GM12878 (cell line): ENCODE measurements at regions not wholly inside any gene's neighbourhood (a gene's known extent, or its start where the extent isn't known, plus 50 kb on each side); places are given as distances from the start of the nearest gene placed in this dataset.

ENCODE experiments used
- ATAC-seq: fragments of 200-7000 bp; cut with Tn5 transposase; 3 replicates; pipeline ENCODE4 v1.9.1; 2020; ENCODE audit warnings: mild to moderate bottlenecking, moderate library complexity
- BruUV-seq: library from RNA; stranded (reverse); fragments of 400-500 nt; replicated peaks from 2 replicates; lab custom pipeline; 2021; lab: Mats Ljungman, UMichigan
- CTCF ChIA-PET: fragments of 300-600 bp; sonication (Branson Sonifier 250); formaldehyde crosslinking; extraction: SDS; loops from one replicate; lab custom pipeline; 2021; ENCODE audit warnings: inconsistent platforms; lab: Yijun Ruan, JAX
- POLR2A ChIA-PET: fragments of 350-600 bp; formaldehyde crosslinking; extraction: SDS; loops from one replicate; lab custom pipeline; 2021; ENCODE audit warnings: inconsistent platforms; lab: Charles Lee
- RAD21 ChIA-PET: fragments of 300-600 bp; sonication (Branson Sonifier 250); formaldehyde crosslinking; loops from one replicate; lab custom pipeline; 2023; ENCODE audit warnings: antibody characterized with exemption; ENCODE audit not compliant: unreplicated experiment; lab: Charles Lee
- SMC1A ChIA-PET: fragments of 300-600 bp; sonication (Branson Sonifier 250); formaldehyde crosslinking; loops from one replicate; lab custom pipeline; 2023; ENCODE audit not compliant: unreplicated experiment, uncharacterized antibody; lab: Charles Lee
- DNase-seq: peaks from one replicate; pipeline ENCODE4 v3.0.0-alpha.2; 2011; ENCODE audit warnings: low read depth, low spot score
- FAIRE-seq: peaks from 3 replicates; lab custom pipeline; 2011; peaks lifted over from hg19 to GRCh38; lab: Jason Lieb, UNC
- H2AFZ ChIP-seq: 2 replicates; pipeline ENCODE4 v1.6.0; 2011; ENCODE audit warnings: low read depth, low read length, control low read depth; ENCODE audit not compliant: control insufficient read depth
- H3K27ac ChIP-seq: 2 replicates; pipeline ENCODE4 v1.5.1; 2011; ENCODE audit warnings: control low read depth; ENCODE audit not compliant: control insufficient read depth, insufficient read depth
- H3K27me3 ChIP-seq, 2 experiments: replicated peaks in 1 of 2; 2 replicates each; pipeline versions ENCODE4 v1.6.0 to v1.6.1; 2011; ENCODE audit warnings: low read length in 1 of 2; ENCODE audit not compliant: control insufficient read depth in 2 of 2, insufficient read depth in 2 of 2
- H3K36me3 ChIP-seq, 2 experiments: 2 replicates each; pipeline ENCODE4 v1.5.1; 2011; ENCODE audit warnings: low read length in 1 of 2; ENCODE audit not compliant: control insufficient read depth in 2 of 2, insufficient read depth in 2 of 2
- H3K4me1 ChIP-seq: 2 replicates; pipeline ENCODE4 v1.6.1; 2011; ENCODE audit warnings: mild to moderate bottlenecking, low read length, moderate library complexity, mixed read lengths; ENCODE audit not compliant: control insufficient read depth, insufficient read depth
- H3K4me2 ChIP-seq: 2 replicates; pipeline ENCODE4 v1.6.0; 2011; ENCODE audit warnings: control low read depth; ENCODE audit not compliant: control insufficient read depth, insufficient read depth
- H3K4me3 ChIP-seq: fragments of 200-600 bp; sonication (generic); 2 replicates; pipeline ENCODE4 v1.5.1; 2016
- H3K79me2 ChIP-seq: 2 replicates; pipeline ENCODE4 v1.6.0; 2011; ENCODE audit warnings: low read length; ENCODE audit not compliant: control insufficient read depth, insufficient read depth
- H3K9ac ChIP-seq: 2 replicates; pipeline ENCODE4 v1.8.0; 2011; ENCODE audit warnings: low read length, control low read depth, mixed read lengths; ENCODE audit not compliant: control insufficient read depth, insufficient read depth
- H3K9me3 ChIP-seq: replicated peaks from 3 replicates; pipeline ENCODE4 v1.5.1; 2011; ENCODE audit warnings: mild to moderate bottlenecking, low read length; ENCODE audit not compliant: control insufficient read depth, insufficient read depth
- H4K20me1 ChIP-seq: 2 replicates; pipeline ENCODE4 v1.6.0; 2011; ENCODE audit not compliant: control insufficient read depth, insufficient read depth
- ATF7 ChIP-seq: fragments of 450-650 bp; IDR thresholded peaks from 2 replicates; pipeline ENCODE4 v1.6.1; 2016; ENCODE audit warnings: low read depth, mild to moderate bottlenecking
- MTA2 ChIP-seq: fragments of 450-650 bp; IDR thresholded peaks from 2 replicates; pipeline ENCODE4 v1.6.1; 2016; ENCODE audit warnings: low read depth, mild to moderate bottlenecking, moderate library complexity
- MTA3 ChIP-seq: IDR thresholded peaks from 2 replicates; pipeline ENCODE4 v1.6.1; 2012; ENCODE audit warnings: low read length, inconsistent platforms, borderline replicate concordance
- NBN ChIP-seq: fragments of 450-650 bp; IDR thresholded peaks from 2 replicates; pipeline ENCODE4 v1.6.1; 2016
- NR2C1 ChIP-seq: fragments of 450-650 bp; IDR thresholded peaks from 2 replicates; pipeline ENCODE4 v1.6.1; 2017; ENCODE audit warnings: antibody characterized with exemption, mild to moderate bottlenecking, moderate library complexity
- SIX5 ChIP-seq: IDR thresholded peaks from 2 replicates; pipeline ENCODE4 v1.6.1; 2011; ENCODE audit warnings: mild to moderate bottlenecking, low read depth, low read length, moderate library complexity; ENCODE audit not compliant: severe bottlenecking
- SP1 ChIP-seq: IDR thresholded peaks from one replicate; pipeline ENCODE4 v1.6.1; 2011; ENCODE audit warnings: low read depth, low read length
- SPI1 ChIP-seq: IDR thresholded peaks from 2 replicates; pipeline ENCODE4 v1.6.1; 2011; ENCODE audit warnings: low read depth, mild to moderate bottlenecking, low read length, moderate library complexity, borderline replicate concordance; ENCODE audit not compliant: insufficient read depth
- TCF12 ChIP-seq: IDR thresholded peaks from 2 replicates; pipeline ENCODE4 v1.6.1; 2011; ENCODE audit warnings: low read depth, mild to moderate bottlenecking, low read length
- USF2 ChIP-seq: IDR thresholded peaks from 2 replicates; pipeline ENCODE4 v1.6.1; 2011; ENCODE audit warnings: low read depth, low read length, improper control_type of control experiment, borderline replicate concordance
- ZNF207 ChIP-seq: fragments of 450-650 bp; IDR thresholded peaks from 2 replicates; pipeline ENCODE4 v1.6.1; 2014; ENCODE audit warnings: antibody characterized with exemption, mild to moderate bottlenecking, borderline replicate concordance
- ZNF622 ChIP-seq: fragments of 450-650 bp; IDR thresholded peaks from 2 replicates; pipeline ENCODE4 v1.6.1; 2017; ENCODE audit warnings: mild to moderate bottlenecking, inconsistent platforms
- WGBS: methylation state at CpG from one replicate; pipeline ENCODE4 v1.1.6; 2016; ENCODE audit warnings: low lambda C conversion rate; ENCODE audit not compliant: insufficient replicate concordance, insufficient coverage; ENCODE audit errors: missing lambda C conversion rate; 5-methylcytosine and 5-hydroxymethylcytosine counted together
- in situ Hi-C: fragments of 300-500 bp; cut with MboI; formaldehyde crosslinking; loops from 9 replicates; pipeline ENCODE4 v1.14.3; 2018; ENCODE audit warnings: mixed read lengths
- intact Hi-C: fragments of 100-400 bp; cut with micrococcal nuclease; formaldehyde crosslinking; loops from one replicate; pipeline ENCODE4 v1.14.2; 2022; ENCODE audit not compliant: unreplicated experiment
- TF ChIP-seq, protein P1 (sequence below): IDR thresholded peaks from 2 replicates; pipeline ENCODE4 v1.6.1; 2012; ENCODE audit warnings: low read depth, low read length, improper control_type of control experiment
- TF ChIP-seq, protein P2 (sequence below): fragments of 450-650 bp; formaldehyde crosslinking; IDR thresholded peaks from 2 replicates; pipeline ENCODE4 v1.5.0; 2022; ENCODE audit warnings: mild to moderate bottlenecking, missing genetic modification characterization

- peaks cover 22% of the 10 kb centered on the region for H3K4me1 ChIP-seq
- 93% methylated on average over 2 of the region's 4 CpGs for WGBS
- RAD21 ChIA-PET = interaction anchor here (0.7 to 1.4 kb wide), 4 partner anchors 33 to 100 kb away, joined by 3 to 5 read pairs (median 4); no protein-coding TSS in a partner anchor
- SMC1A ChIA-PET = interaction anchor here (0.8 to 2.5 kb wide), 11 partner anchors 10 to 141 kb away, joined by 3 to 10 read pairs (median 4); no protein-coding TSS in a partner anchor
- in situ Hi-C loops (no loop called here), intact Hi-C loops (loop anchor here (5.0 kb wide), 1 partner anchor 83 kb away; no protein-coding TSS in a partner anchor)
- H3K9me3 ChIP-seq = no peaks in the 10 kb centered on the region
- H3K27ac ChIP-seq = no peak overlapping the region
- CTCF ChIA-PET = interaction anchor here (0.6 to 0.9 kb wide), 3 partner anchors 16 to 156 kb away, joined by 3 read pairs; no protein-coding TSS in a partner anchor
- no peak for FAIRE-seq
- H3K4me2 ChIP-seq = no peak overlapping the region
- H3K79me2 ChIP-seq = no peaks in the 10 kb centered on the region
- TF ChIP-seq MTA2 (no peak), NR2C1 (no peak), ZNF207 (no peak), SP1 (no peak), ATF7 (no peak), SIX5 (no peak), USF2 (no peak), NBN (no peak), ZNF622 (no peak), TCF12 (no peak), MTA3 (no peak), SPI1 (no peak)
- TF ChIP-seq, protein P1, sequence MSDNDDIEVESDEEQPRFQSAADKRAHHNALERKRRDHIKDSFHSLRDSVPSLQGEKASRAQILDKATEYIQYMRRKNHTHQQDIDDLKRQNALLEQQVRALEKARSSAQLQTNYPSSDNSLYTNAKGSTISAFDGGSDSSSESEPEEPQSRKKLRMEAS = no peak
- TF ChIP-seq, protein P2, sequence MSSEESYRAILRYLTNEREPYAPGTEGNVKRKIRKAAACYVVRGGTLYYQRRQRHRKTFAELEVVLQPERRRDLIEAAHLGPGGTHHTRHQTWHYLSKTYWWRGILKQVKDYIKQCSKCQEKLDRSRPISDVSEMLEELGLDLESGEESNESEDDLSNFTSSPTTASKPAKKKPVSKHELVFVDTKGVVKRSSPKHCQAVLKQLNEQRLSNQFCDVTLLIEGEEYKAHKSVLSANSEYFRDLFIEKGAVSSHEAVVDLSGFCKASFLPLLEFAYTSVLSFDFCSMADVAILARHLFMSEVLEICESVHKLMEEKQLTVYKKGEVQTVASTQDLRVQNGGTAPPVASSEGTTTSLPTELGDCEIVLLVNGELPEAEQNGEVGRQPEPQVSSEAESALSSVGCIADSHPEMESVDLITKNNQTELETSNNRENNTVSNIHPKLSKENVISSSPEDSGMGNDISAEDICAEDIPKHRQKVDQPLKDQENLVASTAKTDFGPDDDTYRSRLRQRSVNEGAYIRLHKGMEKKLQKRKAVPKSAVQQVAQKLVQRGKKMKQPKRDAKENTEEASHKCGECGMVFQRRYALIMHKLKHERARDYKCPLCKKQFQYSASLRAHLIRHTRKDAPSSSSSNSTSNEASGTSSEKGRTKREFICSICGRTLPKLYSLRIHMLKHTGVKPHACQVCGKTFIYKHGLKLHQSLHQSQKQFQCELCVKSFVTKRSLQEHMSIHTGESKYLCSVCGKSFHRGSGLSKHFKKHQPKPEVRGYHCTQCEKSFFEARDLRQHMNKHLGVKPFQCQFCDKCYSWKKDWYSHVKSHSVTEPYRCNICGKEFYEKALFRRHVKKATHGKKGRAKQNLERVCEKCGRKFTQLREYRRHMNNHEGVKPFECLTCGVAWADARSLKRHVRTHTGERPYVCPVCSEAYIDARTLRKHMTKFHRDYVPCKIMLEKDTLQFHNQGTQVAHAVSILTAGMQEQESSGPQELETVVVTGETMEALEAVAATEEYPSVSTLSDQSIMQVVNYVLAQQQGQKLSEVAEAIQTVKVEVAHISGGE (CRISPR knock-in tag) = no peak
- BruUV-seq = no TSS peak
- POLR2A ChIA-PET = interaction anchor here (0.5 kb wide), 1 partner anchor 139 kb away, joined by 3 read pairs; no protein-coding TSS in a partner anchor
- H3K36me3 ChIP-seq = no peaks in the 10 kb centered on the region
- no peaks in the 10 kb centered on the region for H4K20me1 ChIP-seq
- H3K27me3 ChIP-seq = no peaks in the 10 kb centered on the region
- H2AFZ ChIP-seq = peak overlapping the region; percentile 42; the same call in 1 of the 2 replicates
- H3K9ac ChIP-seq = no peak overlapping the region
- H3K4me3 ChIP-seq = no peak overlapping the region
- ATAC-seq = no peak
- DNase-seq = no peak
These were observed 133.1 kb upstream of the DUSP10 start for GRCh38 chr1:221875004-221875330.
